GM12878 (cell line): ENCODE measurements at regions not wholly inside any gene's neighbourhood (a gene's known extent, or its start where the extent isn't known, plus 50 kb on each side); places are given as distances from the start of the nearest gene placed in this dataset.

Experiments
- ATAC-seq: fragments of 200-7000 bp; cut with Tn5 transposase; 3 replicates; pipeline ENCODE4 v1.9.1; 2020; ENCODE audit warnings: mild to moderate bottlenecking, moderate library complexity
- BruUV-seq: library from RNA; stranded (reverse); fragments of 400-500 nt; replicated peaks from 2 replicates; lab custom pipeline; 2021; lab: Mats Ljungman, UMichigan
- CTCF ChIA-PET: fragments of 300-600 bp; sonication (Branson Sonifier 250); formaldehyde crosslinking; extraction: SDS; loops from one replicate; lab custom pipeline; 2021; ENCODE audit warnings: inconsistent platforms; lab: Yijun Ruan, JAX
- POLR2A ChIA-PET: fragments of 350-600 bp; formaldehyde crosslinking; extraction: SDS; loops from one replicate; lab custom pipeline; 2021; ENCODE audit warnings: inconsistent platforms; lab: Charles Lee
- RAD21 ChIA-PET: fragments of 300-600 bp; sonication (Branson Sonifier 250); formaldehyde crosslinking; loops from one replicate; lab custom pipeline; 2023; ENCODE audit warnings: antibody characterized with exemption; ENCODE audit not compliant: unreplicated experiment; lab: Charles Lee
- SMC1A ChIA-PET: fragments of 300-600 bp; sonication (Branson Sonifier 250); formaldehyde crosslinking; loops from one replicate; lab custom pipeline; 2023; ENCODE audit not compliant: unreplicated experiment, uncharacterized antibody; lab: Charles Lee
- DNase-seq: peaks from one replicate; pipeline ENCODE4 v3.0.0-alpha.2; 2011; ENCODE audit warnings: low read depth, low spot score
- FAIRE-seq: peaks from 3 replicates; lab custom pipeline; 2011; peaks lifted over from hg19 to GRCh38; lab: Jason Lieb, UNC
- H2AFZ ChIP-seq: 2 replicates; pipeline ENCODE4 v1.6.0; 2011; ENCODE audit warnings: low read depth, low read length, control low read depth; ENCODE audit not compliant: control insufficient read depth
- H3K27ac ChIP-seq: 2 replicates; pipeline ENCODE4 v1.5.1; 2011; ENCODE audit warnings: control low read depth; ENCODE audit not compliant: control insufficient read depth, insufficient read depth
- H3K27me3 ChIP-seq, 2 experiments: replicated peaks in 1 of 2; 2 replicates each; pipeline versions ENCODE4 v1.6.0 to v1.6.1; 2011; ENCODE audit warnings: low read length in 1 of 2; ENCODE audit not compliant: control insufficient read depth in 2 of 2, insufficient read depth in 2 of 2
- H3K36me3 ChIP-seq, 2 experiments: 2 replicates each; pipeline ENCODE4 v1.5.1; 2011; ENCODE audit warnings: low read length in 1 of 2; ENCODE audit not compliant: control insufficient read depth in 2 of 2, insufficient read depth in 2 of 2
- H3K4me1 ChIP-seq: 2 replicates; pipeline ENCODE4 v1.6.1; 2011; ENCODE audit warnings: mild to moderate bottlenecking, low read length, moderate library complexity, mixed read lengths; ENCODE audit not compliant: control insufficient read depth, insufficient read depth
- H3K4me2 ChIP-seq: 2 replicates; pipeline ENCODE4 v1.6.0; 2011; ENCODE audit warnings: control low read depth; ENCODE audit not compliant: control insufficient read depth, insufficient read depth
- H3K4me3 ChIP-seq: fragments of 200-600 bp; sonication (generic); 2 replicates; pipeline ENCODE4 v1.5.1; 2016
- H3K79me2 ChIP-seq: 2 replicates; pipeline ENCODE4 v1.6.0; 2011; ENCODE audit warnings: low read length; ENCODE audit not compliant: control insufficient read depth, insufficient read depth
- H3K9ac ChIP-seq: 2 replicates; pipeline ENCODE4 v1.8.0; 2011; ENCODE audit warnings: low read length, control low read depth, mixed read lengths; ENCODE audit not compliant: control insufficient read depth, insufficient read depth
- H3K9me3 ChIP-seq: replicated peaks from 3 replicates; pipeline ENCODE4 v1.5.1; 2011; ENCODE audit warnings: mild to moderate bottlenecking, low read length; ENCODE audit not compliant: control insufficient read depth, insufficient read depth
- H4K20me1 ChIP-seq: 2 replicates; pipeline ENCODE4 v1.6.0; 2011; ENCODE audit not compliant: control insufficient read depth, insufficient read depth
- PKNOX1 ChIP-seq: fragments of 450-650 bp; IDR thresholded peaks from 2 replicates; pipeline ENCODE4 v1.6.1; 2016; ENCODE audit warnings: mild to moderate bottlenecking
- SMARCA5 ChIP-seq: fragments of 450-650 bp; IDR thresholded peaks from 2 replicates; pipeline ENCODE4 v1.6.1; 2017; ENCODE audit warnings: mild to moderate bottlenecking
- WGBS: methylation state at CpG from one replicate; pipeline ENCODE4 v1.1.6; 2016; ENCODE audit warnings: low lambda C conversion rate; ENCODE audit not compliant: insufficient replicate concordance, insufficient coverage; ENCODE audit errors: missing lambda C conversion rate; 5-methylcytosine and 5-hydroxymethylcytosine counted together
- in situ Hi-C: fragments of 300-500 bp; cut with MboI; formaldehyde crosslinking; loops from 9 replicates; pipeline ENCODE4 v1.14.3; 2018; ENCODE audit warnings: mixed read lengths
- intact Hi-C: fragments of 100-400 bp; cut with micrococcal nuclease; formaldehyde crosslinking; loops from one replicate; pipeline ENCODE4 v1.14.2; 2022; ENCODE audit not compliant: unreplicated experiment
- TF ChIP-seq, protein P1 (sequence below): fragments of 450-650 bp; IDR thresholded peaks from 2 replicates; pipeline ENCODE4 v1.6.1; 2017; ENCODE audit warnings: mild to moderate bottlenecking, low read depth, inconsistent platforms; ENCODE audit not compliant: poor library complexity, severe bottlenecking

- WGBS, result 53% methylated on average over 8 of the region's 8 CpGs
- no peaks in the 10 kb centered on the region for H3K79me2 ChIP-seq
- in situ Hi-C loops (no loop called here), intact Hi-C loops (no loop called here)
- no peak overlapping the region for H3K4me2 ChIP-seq
- POLR2A ChIA-PET, result interaction anchor here (1.7 kb wide), 1 partner anchor 154 kb away, joined by 5 read pairs; no protein-coding TSS in a partner anchor
- no peak overlapping the region for H3K4me3 ChIP-seq
- no TSS peak for BruUV-seq
- no peak for DNase-seq
- H3K36me3 ChIP-seq, result no peaks in the 10 kb centered on the region
- SMC1A ChIA-PET, result interaction anchor here (0.5 to 1.2 kb wide), 2 partner anchors 11 to 20 kb away, joined by 3 read pairs; no protein-coding TSS in a partner anchor
- TF ChIP-seq, protein P1, sequence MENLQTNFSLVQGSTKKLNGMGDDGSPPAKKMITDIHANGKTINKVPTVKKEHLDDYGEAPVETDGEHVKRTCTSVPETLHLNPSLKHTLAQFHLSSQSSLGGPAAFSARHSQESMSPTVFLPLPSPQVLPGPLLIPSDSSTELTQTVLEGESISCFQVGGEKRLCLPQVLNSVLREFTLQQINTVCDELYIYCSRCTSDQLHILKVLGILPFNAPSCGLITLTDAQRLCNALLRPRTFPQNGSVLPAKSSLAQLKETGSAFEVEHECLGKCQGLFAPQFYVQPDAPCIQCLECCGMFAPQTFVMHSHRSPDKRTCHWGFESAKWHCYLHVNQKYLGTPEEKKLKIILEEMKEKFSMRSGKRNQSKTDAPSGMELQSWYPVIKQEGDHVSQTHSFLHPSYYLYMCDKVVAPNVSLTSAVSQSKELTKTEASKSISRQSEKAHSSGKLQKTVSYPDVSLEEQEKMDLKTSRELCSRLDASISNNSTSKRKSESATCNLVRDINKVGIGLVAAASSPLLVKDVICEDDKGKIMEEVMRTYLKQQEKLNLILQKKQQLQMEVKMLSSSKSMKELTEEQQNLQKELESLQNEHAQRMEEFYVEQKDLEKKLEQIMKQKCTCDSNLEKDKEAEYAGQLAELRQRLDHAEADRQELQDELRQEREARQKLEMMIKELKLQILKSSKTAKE, result no peak
- TF ChIP-seq SMARCA5 (no peak), PKNOX1 (no peak)
- RAD21 ChIA-PET, result interaction anchor here (0.9 to 2.9 kb wide), 2 partner anchors 18 to 77 kb away, joined by 3 to 9 read pairs; no protein-coding TSS in a partner anchor
- no peaks in the 10 kb centered on the region for H4K20me1 ChIP-seq
- H3K9me3 ChIP-seq, result no peaks in the 10 kb centered on the region
- CTCF ChIA-PET, result interaction anchor here (1.3 kb wide), 1 partner anchor 13 kb away, joined by 4 read pairs; no protein-coding TSS in a partner anchor
- ATAC-seq, result no peak
- no peak overlapping the region for H3K27ac ChIP-seq
- H3K27me3 ChIP-seq, result no peaks in the 10 kb centered on the region
- H2AFZ ChIP-seq, result no peak overlapping the region
- no peaks in the 10 kb centered on the region for H3K4me1 ChIP-seq
- FAIRE-seq, result no peak
- no peak overlapping the region for H3K9ac ChIP-seq
Measured at GRCh38 chr10:34886906-34887642, 72.0 kb upstream of the PARD3 start.
